GM18507 (cell line): ENCODE measurements at regions not wholly inside any gene's neighbourhood (a gene's known extent, or its start where the extent isn't known, plus 50 kb on each side); places are given as distances from the start of the nearest gene placed in this dataset.

Experiments used
- DNase-seq: peaks from one replicate; pipeline ENCODE4 v3.0.0; 2011; ENCODE audit warnings: low read depth; ENCODE audit not compliant: insufficient read length; ENCODE audit errors: extremely low spot score
- FAIRE-seq: peaks from 2 replicates; lab custom pipeline; 2011; peaks lifted over from hg19 to GRCh38; lab: Jason Lieb, UNC

- no peak for DNase-seq
- no peak for FAIRE-seq
These were observed 411.3 kb downstream of the FAT4 start for GRCh38 chr4:125725957-125726525.

- no peak for FAIRE-seq
These were observed 413.2 kb downstream of the FAT4 start for GRCh38 chr4:125727931-125728330.

GRCh38 chr4:125728568-125728967, 413.8 kb downstream of the FAT4 start:
- DNase-seq (no peak), FAIRE-seq (no peak)

More at GRCh38 chr4:125727931-125728330, 413.2 kb downstream of the FAT4 start:
- DNase-seq: no peak

- DNase-seq: no peak
- FAIRE-seq: peak; percentile 5
These were observed 414.4 kb downstream of the FAT4 start for GRCh38 chr4:125729171-125729570.

GRCh38 chr4:125732632-125733031, 417.9 kb downstream of the FAT4 start:
- DNase-seq (no peak), FAIRE-seq (no peak)

GRCh38 chr4:125734504-125734903, 419.7 kb downstream of the FAT4 start:
- DNase-seq (no peak), FAIRE-seq (no peak)

- FAIRE-seq (no peak), DNase-seq (no peak)
These were observed 420.3 kb downstream of the FAT4 start for GRCh38 chr4:125735102-125735501.

- FAIRE-seq: no peak
- DNase-seq: no peak
These were observed 421.3 kb downstream of the FAT4 start for GRCh38 chr4:125736057-125736456.

GRCh38 chr4:125739760-125740159, 425.0 kb downstream of the FAT4 start:
- FAIRE-seq (no peak), DNase-seq (no peak)

GRCh38 chr4:125741825-125742452, 427.2 kb downstream of the FAT4 start:
- FAIRE-seq (no peak), DNase-seq (no peak)

- no peak for FAIRE-seq
These were observed 430.2 kb downstream of the FAT4 start for GRCh38 chr4:125744891-125745364.

GRCh38 chr4:125749354-125749753, 434.6 kb downstream of the FAT4 start:
- FAIRE-seq: no peak
- no peak for DNase-seq

More at GRCh38 chr4:125744891-125745364, 430.2 kb downstream of the FAT4 start:
- no peak for DNase-seq

- DNase-seq (no peak), FAIRE-seq (no peak)
These were observed 435.6 kb downstream of the FAT4 start for GRCh38 chr4:125750399-125750798.

GRCh38 chr4:125750828-125751466, 436.2 kb downstream of the FAT4 start:
- DNase-seq: no peak
- FAIRE-seq: no peak

GRCh38 chr4:125758438-125758837, 443.7 kb downstream of the FAT4 start:
- FAIRE-seq: no peak
- no peak for DNase-seq

- FAIRE-seq (no peak), DNase-seq (no peak)
These were observed 445.6 kb downstream of the FAT4 start for GRCh38 chr4:125760201-125760819.

GRCh38 chr4:125760956-125761355, 446.2 kb downstream of the FAT4 start:
- DNase-seq (no peak), FAIRE-seq (no peak)

GRCh38 chr4:125762537-125762936, 447.8 kb downstream of the FAT4 start:
- DNase-seq (no peak), FAIRE-seq (no peak)

- no peak for DNase-seq
- FAIRE-seq: no peak
These were observed 451.2 kb downstream of the FAT4 start for GRCh38 chr4:125765941-125766340.

- no peak for FAIRE-seq
- no peak for DNase-seq
These were observed 456.2 kb downstream of the FAT4 start for GRCh38 chr4:125770814-125771398.
